ENCODE measurements at regions not wholly inside any gene's neighbourhood (a gene's known extent, or its start where the extent isn't known, plus 50 kb on each side); places are given as distances from the start of the nearest gene placed in this dataset.

GRCh38 chr14:104360501-104360900 lies 219.1 kb upstream of the C14orf180 start:
- no peak overlapping the region for H3K4me3 ChIP-seq (ENCODE audit: low read length in 3 of 3)
- DNase-seq: peak in 2 of 5 donors; percentile 23 to 45
- H3K4me1 ChIP-seq (ENCODE audit: control insufficient read depth in 2 of 3, insufficient read depth in 2 of 3, low read depth in 1 of 3, low read length in 3 of 3): no peaks in the 10 kb centered on the region
- no peak for FAIRE-seq
- intact Hi-C loops (cut with DNase I): no loop called here
- H3K27ac ChIP-seq (ENCODE audit: low read depth in 2 of 2, low read length in 2 of 2): no peak overlapping the region
- no peak overlapping the region for H3K9ac ChIP-seq (ENCODE audit: low read length in 3 of 3)
- H3K9me3 ChIP-seq (ENCODE audit: control insufficient read depth in 2 of 3, insufficient read depth in 1 of 3, low read length in 3 of 3): no peaks in the 10 kb centered on the region
- H3K27me3 ChIP-seq (ENCODE audit: control insufficient read depth, insufficient read depth, low read length): no peaks in the 10 kb centered on the region
- no peaks in the 10 kb centered on the region for H3K36me3 ChIP-seq (ENCODE audit: control insufficient read depth in 2 of 3, insufficient read depth in 3 of 3, low read length in 3 of 3)
- no peak for TF ChIP-seq CTCF (IDR thresholded peaks at IDR 0.05; ENCODE audit: borderline replicate concordance, extremely low read depth, insufficient read depth)

- peak in 1 of 5 donors; percentile 67 for DNase-seq
- H3K4me1 ChIP-seq (ENCODE audit: control insufficient read depth in 2 of 3, insufficient read depth in 2 of 3, low read depth in 1 of 3, low read length in 3 of 3): no peaks in the 10 kb centered on the region
- no peak overlapping the region for H3K9ac ChIP-seq (ENCODE audit: low read length in 3 of 3)
- H3K27me3 ChIP-seq (ENCODE audit: control insufficient read depth, insufficient read depth, low read length): no peaks in the 10 kb centered on the region
- no peak overlapping the region for H3K4me3 ChIP-seq (ENCODE audit: low read length in 3 of 3)
- no peak for TF ChIP-seq CTCF (IDR thresholded peaks at IDR 0.05; ENCODE audit: borderline replicate concordance, extremely low read depth, insufficient read depth)
- no peaks in the 10 kb centered on the region for H3K36me3 ChIP-seq (ENCODE audit: control insufficient read depth in 2 of 3, insufficient read depth in 3 of 3, low read length in 3 of 3)
- intact Hi-C loops (cut with DNase I): no loop called here
- no peak overlapping the region for H3K27ac ChIP-seq (ENCODE audit: low read depth in 2 of 2, low read length in 2 of 2)
- no peak for FAIRE-seq
- no peaks in the 10 kb centered on the region for H3K9me3 ChIP-seq (ENCODE audit: control insufficient read depth in 2 of 3, insufficient read depth in 1 of 3, low read length in 3 of 3)
These were observed 218.4 kb upstream of the C14orf180 start for GRCh38 chr14:104361101-104361591.

- H3K27me3 ChIP-seq (ENCODE audit: control insufficient read depth, insufficient read depth, low read length): no peaks in the 10 kb centered on the region
- no peaks in the 10 kb centered on the region for H3K9me3 ChIP-seq (ENCODE audit: control insufficient read depth in 2 of 3, insufficient read depth in 1 of 3, low read length in 3 of 3)
- H3K27ac ChIP-seq (ENCODE audit: low read depth in 2 of 2, low read length in 2 of 2): no peak overlapping the region
- TF ChIP-seq CTCF (IDR thresholded peaks at IDR 0.05; ENCODE audit: borderline replicate concordance, extremely low read depth, insufficient read depth): no peak
- no peak overlapping the region for H3K9ac ChIP-seq (ENCODE audit: low read length in 3 of 3)
- H3K36me3 ChIP-seq (ENCODE audit: control insufficient read depth in 2 of 3, insufficient read depth in 3 of 3, low read length in 3 of 3): no peaks in the 10 kb centered on the region
- DNase-seq (peak in 2 of 5 donors; percentile 40 to 44), FAIRE-seq (no peak)
- H3K4me3 ChIP-seq (ENCODE audit: low read length in 3 of 3): no peak overlapping the region
- H3K4me1 ChIP-seq (ENCODE audit: control insufficient read depth in 2 of 3, insufficient read depth in 2 of 3, low read depth in 1 of 3, low read length in 3 of 3): no peaks in the 10 kb centered on the region
- intact Hi-C loops (cut with DNase I): no loop called here
These were observed 217.5 kb upstream of the C14orf180 start for GRCh38 chr14:104361921-104362681.
